GM12875 (cell line): ENCODE measurements at regions not wholly inside any gene's neighbourhood (a gene's known extent, or its start where the extent isn't known, plus 50 kb on each side); places are given as distances from the start of the nearest gene placed in this dataset.

Source experiments
- H3K4me3 ChIP-seq: one replicate; pipeline ENCODE4 v1.5.1; 2011; ENCODE audit warnings: low read depth, low read length, control low read depth
- TF ChIP-seq, protein P1 (sequence below): IDR thresholded peaks from 2 replicates; pipeline ENCODE4 v1.5.1; 2011; ENCODE audit warnings: low read depth, mild to moderate bottlenecking, control low read depth, inconsistent platforms, low read length, moderate library complexity, borderline replicate concordance; ENCODE audit not compliant: insufficient read depth

- TF ChIP-seq, protein P1, sequence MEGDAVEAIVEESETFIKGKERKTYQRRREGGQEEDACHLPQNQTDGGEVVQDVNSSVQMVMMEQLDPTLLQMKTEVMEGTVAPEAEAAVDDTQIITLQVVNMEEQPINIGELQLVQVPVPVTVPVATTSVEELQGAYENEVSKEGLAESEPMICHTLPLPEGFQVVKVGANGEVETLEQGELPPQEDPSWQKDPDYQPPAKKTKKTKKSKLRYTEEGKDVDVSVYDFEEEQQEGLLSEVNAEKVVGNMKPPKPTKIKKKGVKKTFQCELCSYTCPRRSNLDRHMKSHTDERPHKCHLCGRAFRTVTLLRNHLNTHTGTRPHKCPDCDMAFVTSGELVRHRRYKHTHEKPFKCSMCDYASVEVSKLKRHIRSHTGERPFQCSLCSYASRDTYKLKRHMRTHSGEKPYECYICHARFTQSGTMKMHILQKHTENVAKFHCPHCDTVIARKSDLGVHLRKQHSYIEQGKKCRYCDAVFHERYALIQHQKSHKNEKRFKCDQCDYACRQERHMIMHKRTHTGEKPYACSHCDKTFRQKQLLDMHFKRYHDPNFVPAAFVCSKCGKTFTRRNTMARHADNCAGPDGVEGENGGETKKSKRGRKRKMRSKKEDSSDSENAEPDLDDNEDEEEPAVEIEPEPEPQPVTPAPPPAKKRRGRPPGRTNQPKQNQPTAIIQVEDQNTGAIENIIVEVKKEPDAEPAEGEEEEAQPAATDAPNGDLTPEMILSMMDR, result no peak
- H3K4me3 ChIP-seq, result no peak overlapping the region
These were observed 74.9 kb upstream of the POU3F2 start for GRCh38 chr6:98759459-98759858.

GRCh38 chr6:98764373-98764911, 69.9 kb upstream of the POU3F2 start:
- TF ChIP-seq, protein P1, result no peak
- H3K4me3 ChIP-seq, result no peak overlapping the region

DNA sequence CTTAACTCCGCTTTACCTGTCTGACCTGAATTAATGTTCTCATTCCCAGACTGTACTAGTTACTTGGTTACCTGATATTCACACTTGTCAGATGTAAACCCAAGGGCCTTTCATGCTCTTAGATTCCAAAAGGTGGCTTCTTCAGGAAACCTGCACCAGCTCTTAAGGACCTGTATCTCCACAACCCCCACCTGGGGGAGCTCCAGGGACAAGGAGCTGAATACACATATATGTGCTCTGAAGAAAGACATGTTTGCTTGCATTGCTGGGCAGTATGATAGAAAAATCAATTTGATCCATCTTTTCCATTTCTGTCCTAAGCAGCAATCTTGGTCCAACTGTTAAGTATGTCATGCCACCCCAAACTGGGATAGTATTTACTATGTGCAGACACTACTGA, 64.8 kb upstream of the POU3F2 start:
- TF ChIP-seq, protein P1, result 0 out of 2 replicates have a peak, but pooled peaks have one; percentile 31
- H3K4me3 ChIP-seq, result no peak overlapping the region

DNA sequence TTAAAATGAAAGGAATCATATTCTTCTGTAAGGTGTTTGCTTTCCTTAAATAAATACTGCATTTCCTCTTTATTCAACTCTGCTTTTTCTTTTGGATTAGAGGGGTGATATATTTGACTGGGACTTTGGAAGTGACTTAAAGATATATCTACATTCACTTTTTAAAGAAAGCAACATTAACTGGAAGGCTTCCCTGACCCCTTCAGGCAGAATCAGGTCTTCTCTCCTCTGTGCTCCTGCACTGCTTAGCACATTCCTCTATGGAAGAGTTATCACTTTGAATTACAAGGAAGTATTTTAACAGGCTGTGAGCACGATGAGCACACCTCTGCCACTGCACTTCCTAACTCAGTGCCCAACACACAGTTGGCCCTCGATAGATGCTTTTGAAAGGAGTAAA, 59.2 kb upstream of the POU3F2 start:
- TF ChIP-seq, protein P1, result no peak

DNA sequence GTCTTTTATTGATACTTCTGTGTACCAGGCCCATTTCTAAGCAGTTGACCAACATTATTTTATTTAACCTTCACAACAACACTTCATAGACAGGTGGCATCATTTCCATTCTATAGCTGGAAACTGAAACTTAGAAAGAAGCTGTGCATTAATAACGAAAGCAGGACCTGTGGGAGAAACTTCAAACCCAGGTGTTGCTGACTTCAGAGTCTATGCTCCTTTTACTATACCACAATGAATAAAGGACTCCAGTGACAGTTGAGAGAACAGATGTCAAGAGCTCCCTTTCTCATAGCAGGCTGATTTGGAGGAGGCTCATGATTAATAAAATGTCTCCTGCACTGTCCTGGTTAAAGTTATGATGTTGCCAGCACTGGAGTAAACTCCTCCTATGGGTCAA, 56.6 kb upstream of the POU3F2 start:
- TF ChIP-seq, protein P1, result no peak
- H3K4me3 ChIP-seq, result no peak overlapping the region

More for the DNA sequence above, 59.2 kb upstream of the POU3F2 start:
- no peak overlapping the region for H3K4me3 ChIP-seq

DNA sequence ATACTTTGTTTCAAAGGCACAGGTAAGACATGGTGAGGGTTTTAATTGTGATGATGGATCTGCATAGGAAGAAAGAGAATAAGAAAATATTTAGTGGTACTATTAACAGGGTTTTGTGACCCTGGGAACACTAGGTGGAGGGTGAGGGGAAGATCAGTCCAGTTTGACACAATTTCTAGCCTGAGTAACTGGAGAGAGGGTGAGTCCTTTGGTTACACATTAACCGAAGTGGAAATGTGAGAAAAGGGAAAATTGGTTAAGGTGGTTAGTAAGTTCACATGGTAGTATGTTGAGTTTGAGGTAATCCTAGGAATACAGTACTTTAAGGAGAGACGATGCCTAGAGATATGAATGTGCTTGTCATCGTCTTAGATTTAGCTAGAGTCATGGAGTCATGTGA, 54.8 kb upstream of the POU3F2 start:
- H3K4me3 ChIP-seq, result no peak overlapping the region
- TF ChIP-seq, protein P1, result no peak

DNA sequence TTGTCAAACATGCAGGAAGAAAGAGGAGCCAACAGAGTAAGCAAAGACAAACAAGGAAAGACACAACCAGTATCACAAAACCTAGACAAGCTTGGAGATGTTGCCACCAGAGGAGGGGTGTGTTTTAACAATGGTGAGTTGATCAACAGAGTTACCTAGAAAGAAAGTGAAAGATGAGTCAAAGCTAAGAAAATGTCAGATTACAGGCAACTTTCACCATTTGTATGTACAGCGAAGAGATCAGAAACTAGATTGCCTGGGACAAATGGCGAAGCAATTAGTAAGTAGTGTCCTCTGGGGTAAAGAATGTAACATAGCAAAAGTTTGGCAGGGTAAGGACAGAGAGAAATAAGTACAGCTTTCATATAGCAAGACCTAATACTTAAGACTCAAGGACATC, 51.6 kb upstream of the POU3F2 start:
- no peak overlapping the region for H3K4me3 ChIP-seq
- TF ChIP-seq, protein P1, result no peak
